ENCODE measurements at regions not wholly inside any gene's neighbourhood (a gene's known extent, or its start where the extent isn't known, plus 50 kb on each side); places are given as distances from the start of the nearest gene placed in this dataset.
"Not testable (repeated sequence)": the region's sequence is repeated elsewhere in the genome, so short reads cannot be mapped to it uniquely, and the experiment has no call there.

DNA sequence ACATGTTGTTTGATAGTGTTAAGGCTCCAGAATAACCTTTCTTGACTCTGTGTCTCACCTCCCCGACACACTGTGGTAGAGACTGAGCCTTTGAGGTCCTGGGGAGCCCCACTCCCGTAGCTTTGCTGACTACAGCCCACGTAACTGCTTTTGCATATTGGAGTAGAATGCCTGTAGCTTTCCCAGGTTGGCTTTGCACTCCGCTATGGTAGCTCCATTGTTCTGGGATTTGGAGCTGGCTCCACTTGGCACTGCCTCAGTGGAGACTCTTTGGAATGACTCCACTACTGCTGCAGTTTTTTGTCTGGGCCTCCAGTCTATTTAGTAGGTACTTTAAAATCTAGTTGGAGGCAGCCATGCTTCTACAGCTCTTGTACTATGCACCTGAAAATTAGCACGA, 56.2 kb upstream of the ANXA1 start:
- no peak for DNase-seq (ENCODE audit: extremely low read depth, low read depth)

DNA sequence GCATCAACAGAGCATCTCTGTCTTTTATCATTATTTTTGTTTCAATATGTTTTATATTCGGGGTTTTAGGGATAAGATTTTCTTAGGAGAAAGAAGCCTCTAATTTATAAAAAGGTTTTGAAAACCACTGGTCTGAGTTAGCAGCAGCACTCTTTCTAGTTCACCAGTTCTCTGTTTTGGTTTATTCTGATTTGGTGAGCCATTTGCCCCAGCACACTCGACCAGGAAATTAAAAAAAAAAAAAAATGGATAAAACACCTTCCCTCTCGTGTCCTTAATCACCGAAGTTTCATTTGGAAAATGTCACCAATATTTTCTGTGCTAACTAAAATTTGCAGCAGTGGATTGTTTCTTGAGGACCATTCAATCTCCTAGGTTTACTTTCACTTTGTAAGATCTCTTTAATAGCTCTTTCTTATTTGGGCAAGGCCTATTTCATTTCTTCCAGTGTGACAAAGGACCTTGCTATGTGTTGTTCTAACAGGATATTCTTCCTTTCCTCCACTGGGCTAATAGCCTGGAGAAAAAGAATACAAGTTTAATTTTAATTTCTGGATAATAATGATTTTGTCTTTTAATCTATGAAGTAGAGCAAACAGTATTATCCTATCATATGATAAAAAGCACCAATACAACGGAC, 57.8 kb upstream of the ANXA1 start:
- DNase-seq (ENCODE audit: extremely low read depth, low read depth) = no peak

DNA sequence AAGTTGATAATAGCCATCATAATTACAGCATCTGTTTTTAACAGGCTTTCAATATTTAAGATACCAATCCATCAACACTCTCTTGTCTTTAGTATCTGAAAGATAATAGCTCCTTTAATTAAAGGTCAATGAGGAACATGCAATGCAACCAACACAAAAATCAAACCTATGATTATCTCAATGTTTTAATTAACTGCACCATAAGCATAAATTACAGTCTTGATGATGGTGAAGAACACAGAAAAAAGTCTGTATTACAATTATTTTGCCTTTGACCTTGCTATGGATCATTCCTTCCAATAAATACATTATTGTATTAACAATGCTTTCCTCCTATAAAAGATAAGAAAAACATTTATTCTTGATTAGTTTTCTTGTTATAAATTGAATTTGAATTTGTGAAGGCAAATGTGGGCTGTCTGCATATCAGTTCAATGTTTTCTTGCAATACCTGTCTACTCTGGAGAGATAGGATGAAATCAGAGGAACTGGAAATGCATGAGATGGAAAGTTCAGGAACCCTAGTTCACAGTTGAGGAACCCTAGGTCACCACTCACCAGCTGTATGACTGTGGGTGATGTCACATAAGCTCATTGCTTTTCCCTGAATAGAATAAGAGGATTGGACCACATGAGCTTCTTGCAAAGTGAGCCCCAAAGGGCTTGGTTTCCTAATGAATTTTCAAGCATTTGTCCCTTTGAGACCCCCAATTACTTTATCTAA, 58.5 kb upstream of the ANXA1 start:
- no peak for DNase-seq (ENCODE audit: extremely low read depth, low read depth)

DNA sequence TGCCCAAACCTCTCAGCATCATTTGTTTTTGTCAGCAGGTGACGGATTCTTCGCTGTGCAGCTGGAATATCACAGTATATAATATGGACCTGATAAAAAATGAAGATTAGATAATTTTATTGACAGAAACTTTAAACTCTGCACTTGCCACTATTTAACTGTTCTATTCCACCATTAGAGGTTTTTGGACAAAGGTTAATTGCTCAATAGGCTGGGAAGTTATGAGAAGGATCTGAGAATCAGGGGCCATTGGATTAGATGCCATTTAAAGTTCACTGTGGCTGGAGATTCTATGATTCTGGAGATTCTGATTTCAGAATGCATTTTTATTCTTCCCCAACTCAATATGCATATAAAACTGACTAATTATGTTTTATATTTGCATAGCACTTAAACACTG, 59.8 kb upstream of the ANXA1 start:
- DNase-seq (ENCODE audit: extremely low read depth, low read depth) = no peak

GRCh38 chr9:73090214-73090613, 61.5 kb upstream of the ANXA1 start:
- DNase-seq (ENCODE audit: extremely low read depth, low read depth) = no peak

GRCh38 chr9:73089304-73089985, 62.2 kb upstream of the ANXA1 start:
- DNase-seq (ENCODE audit: extremely low read depth, low read depth) = no peak

DNA sequence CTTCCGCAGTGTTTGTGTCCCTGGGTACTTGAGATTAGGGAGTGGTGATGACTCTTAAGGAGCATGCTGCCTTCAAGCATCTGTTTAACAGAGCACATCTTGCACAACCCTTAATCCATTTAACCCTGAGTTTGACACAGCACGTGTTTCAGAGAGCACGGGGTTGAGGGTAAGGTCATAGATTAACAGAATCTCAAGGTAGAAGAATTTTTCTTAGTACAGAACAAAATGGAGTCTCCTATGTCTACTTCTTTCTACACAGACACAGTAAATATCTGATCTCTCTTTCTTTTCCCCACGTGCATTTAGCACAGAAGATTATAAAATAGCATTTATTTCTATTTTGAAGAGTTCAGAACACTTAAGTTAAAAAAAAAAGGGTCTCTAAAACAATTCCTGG, 63.8 kb upstream of the ANXA1 start:
- not testable (repeated sequence) for DNase-seq (ENCODE audit: extremely low read depth, low read depth)

- DNase-seq (ENCODE audit: extremely low read depth, low read depth) = no peak
Measured at GRCh38 chr9:73083519-73083918, 68.1 kb upstream of the ANXA1 start.

GRCh38 chr9:73081979-73082657, 69.5 kb upstream of the ANXA1 start:
- DNase-seq (ENCODE audit: extremely low read depth, low read depth) = peak; percentile 61

GRCh38 chr9:73080110-73080694, 71.5 kb upstream of the ANXA1 start:
- DNase-seq (ENCODE audit: extremely low read depth, low read depth) = no peak

DNA sequence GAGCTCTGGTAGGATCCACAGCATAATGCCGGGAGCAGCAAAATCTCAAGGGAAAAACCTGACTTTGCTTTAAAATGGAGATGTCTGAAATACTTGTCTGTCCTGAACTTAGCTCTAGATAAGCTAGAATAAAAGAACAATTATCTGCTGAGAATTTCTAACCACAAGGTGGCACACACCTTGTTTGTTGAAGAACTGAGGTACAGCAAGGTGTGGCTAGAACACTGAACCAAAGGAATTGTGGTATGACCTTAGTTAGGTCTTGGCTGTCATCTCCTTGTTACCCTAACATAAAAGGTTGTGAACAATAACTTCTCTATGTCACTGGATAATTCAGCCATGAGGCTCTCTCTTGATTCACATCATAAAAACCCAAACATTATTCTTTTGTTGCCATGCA, 72.3 kb upstream of the ANXA1 start:
- no peak for DNase-seq (ENCODE audit: extremely low read depth, low read depth)

DNA sequence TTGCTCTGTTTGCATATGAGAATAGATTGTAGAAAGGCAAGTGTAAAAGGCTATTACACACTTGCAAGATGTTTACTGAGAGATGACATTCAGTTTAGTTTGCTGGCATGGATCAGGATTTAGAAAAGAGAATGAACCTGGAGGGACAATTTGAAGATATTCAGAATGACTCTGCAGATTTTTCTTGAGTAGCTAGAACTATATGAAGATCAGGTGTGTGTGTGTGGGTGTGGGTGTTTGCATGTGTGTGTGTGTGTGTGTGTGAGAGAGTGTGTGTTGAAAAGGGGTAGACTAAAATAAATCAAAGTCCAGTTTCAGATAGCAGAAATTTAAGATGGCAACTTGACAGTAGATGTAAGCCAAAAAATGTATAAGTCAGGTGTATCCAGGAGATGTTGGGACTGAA, 74.0 kb upstream of the ANXA1 start:
- DNase-seq (ENCODE audit: extremely low read depth, low read depth) = no peak

GRCh38 chr9:73076970-73077369, 74.7 kb upstream of the ANXA1 start:
- no peak for DNase-seq (ENCODE audit: extremely low read depth, low read depth)

DNA sequence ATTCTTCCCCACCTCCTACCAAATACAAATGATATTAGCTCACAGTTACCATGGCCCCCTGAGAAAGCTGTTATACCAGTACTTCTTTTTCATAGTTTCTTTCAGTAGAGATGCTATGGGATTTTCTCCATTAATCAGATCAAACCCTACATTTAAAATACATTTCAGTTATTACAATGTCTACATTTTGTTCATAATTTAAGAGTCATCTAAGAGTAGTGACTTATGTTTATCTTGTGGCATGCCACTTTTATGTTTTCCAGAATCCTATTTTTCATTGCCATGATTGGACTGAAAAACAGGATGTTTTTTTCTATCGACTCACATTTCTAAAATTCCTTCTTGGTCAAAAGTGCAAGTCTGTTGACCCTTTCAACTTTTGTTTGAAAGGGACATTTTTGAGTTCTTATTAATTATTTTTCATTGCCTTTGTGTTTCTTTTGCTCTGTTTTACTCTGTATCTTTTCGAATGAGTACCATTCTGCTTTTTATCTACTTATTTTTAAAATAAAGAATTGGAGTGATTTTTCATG, 77.4 kb upstream of the ANXA1 start:
- no peak for DNase-seq (ENCODE audit: extremely low read depth, low read depth)

GRCh38 chr9:73073337-73074175, 78.1 kb upstream of the ANXA1 start:
- no peak for DNase-seq (ENCODE audit: extremely low read depth, low read depth)

GRCh38 chr9:73067074-73067473, 84.6 kb upstream of the ANXA1 start:
- no peak for DNase-seq (ENCODE audit: extremely low read depth, low read depth)

GRCh38 chr9:73065439-73065838, 86.2 kb upstream of the ANXA1 start:
- no peak for DNase-seq (ENCODE audit: extremely low read depth, low read depth)

- no peak for DNase-seq (ENCODE audit: extremely low read depth, low read depth)
Measured at GRCh38 chr9:73064315-73064714, 87.3 kb upstream of the ANXA1 start.

DNA sequence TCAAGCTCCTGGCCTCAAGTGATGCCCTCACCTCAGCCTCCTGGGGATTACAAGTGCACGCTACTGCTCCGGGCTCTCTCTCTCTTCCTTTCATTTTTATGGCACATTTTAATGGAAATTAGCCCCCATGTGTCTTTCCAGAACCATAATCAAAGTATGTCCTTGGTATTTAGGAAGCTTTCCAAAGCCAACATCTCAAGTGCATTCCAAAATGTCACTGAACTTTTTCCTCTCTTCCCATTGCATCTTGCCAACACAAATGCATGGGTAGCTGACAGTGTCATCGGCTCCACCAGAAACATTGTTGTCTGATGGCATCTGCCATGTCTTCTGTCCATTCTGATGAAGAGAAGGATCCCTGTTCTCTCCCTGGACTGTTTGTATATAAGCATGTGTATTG, 90.5 kb upstream of the ANXA1 start:
- no peak for DNase-seq (ENCODE audit: extremely low read depth, low read depth)

DNA sequence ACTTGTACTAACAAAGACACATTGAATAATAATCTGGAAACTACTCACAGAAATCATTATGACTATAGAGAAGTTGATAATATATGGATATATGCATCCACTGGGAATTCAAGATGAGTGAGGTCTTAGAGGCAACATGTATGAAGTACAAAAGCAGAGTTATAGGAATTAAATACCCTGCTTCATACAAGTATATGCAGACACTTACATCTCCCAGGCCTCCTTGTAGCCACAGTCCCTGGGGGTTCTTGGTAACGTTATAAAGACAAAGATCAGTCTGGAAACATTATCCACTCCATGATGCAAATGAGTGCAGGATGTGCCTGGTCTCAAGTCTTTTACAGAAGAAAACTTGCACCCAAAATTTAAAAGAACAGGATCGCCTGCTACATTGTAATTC, 92.4 kb upstream of the ANXA1 start:
- DNase-seq (ENCODE audit: extremely low read depth, low read depth) = no peak
